HS-5 (cell line): ENCODE measurements at regions not wholly inside any gene's neighbourhood (a gene's known extent, or its start where the extent isn't known, plus 50 kb on each side); places are given as distances from the start of the nearest gene placed in this dataset.

Experiments
- DNase-seq: peaks from one replicate; pipeline ENCODE4 v3.0.0-alpha.2; 2012; ENCODE audit warnings: low read depth

DNA sequence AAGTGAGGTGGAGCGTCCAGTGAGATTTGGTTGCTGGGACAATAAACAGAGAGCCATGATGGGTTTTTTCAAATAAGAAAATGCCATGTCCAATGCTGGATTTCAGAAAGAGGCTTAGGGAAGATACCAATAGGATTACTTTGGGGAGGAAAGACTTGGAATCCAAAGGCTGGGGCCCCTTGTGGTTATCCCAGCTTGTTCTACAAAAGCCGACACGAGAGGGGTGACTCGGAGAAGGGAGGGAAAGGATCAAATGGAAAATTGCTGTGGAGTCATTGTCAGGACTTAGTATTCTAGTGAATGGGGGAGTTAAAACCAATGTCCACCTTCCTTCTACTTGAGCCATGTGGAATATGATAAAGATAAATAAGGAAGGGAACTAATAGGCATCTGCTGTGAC is 305.5 kb downstream of the SOX9 start:
- DNase-seq = no peak

DNA sequence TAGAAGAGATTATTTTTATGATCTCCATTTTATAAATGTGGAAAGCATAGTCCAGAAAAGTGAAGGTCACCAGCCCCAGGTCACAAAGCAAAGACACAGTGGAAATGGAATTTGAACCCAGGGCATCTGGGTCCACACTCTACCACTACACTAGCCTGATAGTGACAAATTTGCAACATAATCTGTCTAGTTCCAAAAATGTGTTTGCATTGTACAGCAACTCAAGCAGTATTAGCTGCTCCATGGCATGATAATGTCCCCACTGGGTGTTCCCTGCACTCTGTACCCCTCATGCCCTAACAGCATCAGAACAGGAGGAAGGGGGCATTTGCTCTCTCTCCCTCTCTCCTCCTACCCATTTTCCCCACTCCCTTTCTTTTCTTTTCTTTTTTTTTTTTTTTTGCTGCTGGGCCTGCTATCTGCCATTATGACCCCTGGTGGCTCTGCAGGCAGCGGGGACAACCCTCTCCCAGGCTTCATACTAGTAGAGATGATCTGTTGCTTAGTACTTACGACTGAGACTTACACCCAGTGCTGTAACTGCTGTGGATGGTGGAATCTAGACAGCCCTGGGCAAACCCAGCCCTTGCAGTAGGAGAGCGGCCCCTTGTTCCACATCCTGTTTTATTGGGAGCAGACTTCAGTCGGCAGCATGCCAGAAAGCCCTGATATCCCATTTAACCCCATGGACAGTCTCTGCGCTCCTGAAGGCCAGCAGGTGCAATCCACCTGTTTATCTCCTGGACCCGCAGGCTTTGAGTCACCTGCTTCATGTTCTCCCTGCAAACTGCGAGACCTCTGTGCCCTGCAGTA is 306.3 kb downstream of the SOX9 start:
- DNase-seq = no peak

DNA sequence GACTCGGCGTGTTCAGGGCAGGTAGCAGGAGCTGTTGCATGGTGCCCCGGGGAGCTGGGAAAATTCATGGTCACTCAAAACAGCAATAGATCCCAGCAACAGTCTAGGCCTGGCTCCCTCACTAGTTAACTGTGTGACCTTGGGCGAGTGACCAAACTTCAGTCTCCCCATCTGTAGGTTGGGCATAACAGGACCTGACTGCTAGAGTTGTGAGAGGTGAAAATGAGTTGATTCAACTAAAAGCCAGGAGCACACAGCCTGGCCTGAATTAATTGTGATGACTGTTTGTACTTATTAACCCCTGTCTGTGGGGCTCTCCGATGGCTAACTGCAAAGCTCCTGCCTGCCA is 306.9 kb downstream of the SOX9 start:
- no peak for DNase-seq

DNA sequence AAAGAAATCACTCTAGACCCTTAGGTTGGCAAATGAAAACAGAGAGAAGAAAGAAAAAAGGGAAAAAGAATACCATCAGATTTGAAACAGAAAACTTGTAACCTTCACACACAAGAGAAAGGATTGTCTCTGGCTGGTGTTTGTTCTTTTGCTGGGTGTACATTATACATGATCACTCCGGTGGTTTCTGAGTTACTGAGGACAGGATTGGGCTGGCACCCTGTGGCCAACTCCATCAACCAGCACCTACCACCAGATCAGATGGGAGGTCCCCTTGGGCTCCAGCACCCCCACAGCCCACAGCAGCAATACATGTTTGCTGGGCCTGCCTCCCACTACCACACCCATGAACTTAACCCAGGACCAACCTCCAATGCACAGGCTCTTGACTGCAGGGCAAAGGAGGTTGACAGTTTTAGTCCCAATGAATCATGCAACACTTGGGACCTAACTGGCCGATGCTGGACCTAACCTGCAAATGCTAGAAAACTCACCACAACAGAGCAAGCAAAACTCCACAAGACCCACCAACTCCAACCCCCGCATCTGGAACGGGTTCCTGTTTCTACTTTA is 308.3 kb downstream of the SOX9 start:
- no peak for DNase-seq

DNA sequence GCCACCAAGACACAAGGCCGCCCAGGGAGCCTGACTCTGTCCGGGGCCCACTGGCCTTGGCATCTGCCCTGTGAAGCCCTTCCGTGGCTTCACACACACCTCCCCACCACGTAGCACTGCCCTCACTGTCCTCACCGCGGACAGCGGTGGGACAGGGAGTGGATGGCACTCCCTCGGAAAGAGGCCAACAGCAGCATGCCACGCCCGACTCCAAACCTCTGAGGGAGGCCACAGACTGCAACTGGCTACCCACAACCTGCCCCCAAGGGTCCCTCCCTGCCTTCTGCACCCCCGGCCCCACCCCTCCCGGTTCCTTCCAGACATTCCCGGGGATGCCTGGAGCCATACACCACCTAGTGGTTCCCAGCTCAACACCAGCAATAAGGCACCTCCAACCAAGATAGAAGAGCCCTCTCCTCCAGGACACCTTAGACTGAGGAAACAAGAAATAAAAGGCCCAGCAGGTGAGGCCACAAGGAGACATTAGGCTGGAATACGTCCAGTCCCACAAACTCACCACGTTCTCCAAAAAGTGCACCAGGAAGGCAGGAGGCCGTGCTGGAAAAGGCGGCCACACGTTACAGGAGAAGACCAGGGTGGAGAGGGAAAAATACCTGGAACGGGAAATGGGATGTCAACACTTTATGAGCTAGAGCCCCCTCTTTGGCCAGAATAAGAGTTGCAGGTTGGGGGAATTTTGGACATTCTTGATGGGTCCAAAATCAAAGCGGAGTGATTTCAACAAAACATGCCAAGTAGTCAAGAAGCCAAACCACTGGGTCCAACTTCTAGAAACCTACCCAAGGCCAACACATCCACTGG is 310.0 kb downstream of the SOX9 start:
- no peak for DNase-seq

DNA sequence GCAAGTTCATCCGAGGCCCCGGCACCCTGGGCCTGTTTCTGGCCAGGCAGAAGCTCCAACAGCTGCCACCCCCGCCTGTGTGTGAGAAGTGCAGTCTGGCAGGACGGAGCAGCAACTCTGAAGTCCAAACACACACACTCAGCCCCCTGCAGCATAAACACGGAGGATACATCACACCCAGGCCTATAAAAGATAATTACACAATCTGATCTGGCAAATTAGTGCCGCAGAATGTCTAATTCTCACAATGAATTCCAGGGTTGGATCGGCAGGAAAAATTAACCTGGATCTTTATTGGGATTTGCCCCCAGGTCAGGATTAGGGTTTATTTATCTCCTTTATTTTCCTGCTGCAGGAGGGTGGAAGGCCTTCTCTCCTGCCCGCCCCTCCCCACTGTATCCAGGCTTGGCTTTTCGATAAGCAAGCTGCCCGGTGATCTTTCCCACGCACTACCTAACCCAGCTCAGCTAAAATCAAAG is 311.4 kb downstream of the SOX9 start:
- DNase-seq = no peak

GRCh38 chr17:72432881-72433280 is 312.1 kb downstream of the SOX9 start:
- DNase-seq = no peak

DNA sequence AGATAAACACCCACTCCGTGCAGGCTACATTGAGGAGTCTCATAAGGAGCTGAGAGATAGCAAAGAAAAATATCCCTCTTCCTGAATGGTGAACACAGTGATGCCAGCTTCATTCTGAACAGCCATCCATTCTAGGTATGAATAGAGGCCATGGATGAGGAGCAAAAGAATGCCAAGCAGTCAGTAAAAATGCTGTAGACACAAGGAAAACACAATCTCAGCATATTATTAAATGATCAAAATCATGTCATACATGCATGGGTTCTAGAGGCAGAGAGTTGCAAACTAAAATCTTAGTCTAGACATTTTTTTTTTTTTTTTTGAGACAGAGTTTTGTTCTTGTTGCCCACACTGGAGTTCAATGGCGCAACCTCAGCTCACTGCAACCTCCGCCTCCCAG is 313.0 kb downstream of the SOX9 start:
- no peak for DNase-seq

- no peak for DNase-seq
Measured at GRCh38 chr17:72434581-72434980, 313.8 kb downstream of the SOX9 start.

DNA sequence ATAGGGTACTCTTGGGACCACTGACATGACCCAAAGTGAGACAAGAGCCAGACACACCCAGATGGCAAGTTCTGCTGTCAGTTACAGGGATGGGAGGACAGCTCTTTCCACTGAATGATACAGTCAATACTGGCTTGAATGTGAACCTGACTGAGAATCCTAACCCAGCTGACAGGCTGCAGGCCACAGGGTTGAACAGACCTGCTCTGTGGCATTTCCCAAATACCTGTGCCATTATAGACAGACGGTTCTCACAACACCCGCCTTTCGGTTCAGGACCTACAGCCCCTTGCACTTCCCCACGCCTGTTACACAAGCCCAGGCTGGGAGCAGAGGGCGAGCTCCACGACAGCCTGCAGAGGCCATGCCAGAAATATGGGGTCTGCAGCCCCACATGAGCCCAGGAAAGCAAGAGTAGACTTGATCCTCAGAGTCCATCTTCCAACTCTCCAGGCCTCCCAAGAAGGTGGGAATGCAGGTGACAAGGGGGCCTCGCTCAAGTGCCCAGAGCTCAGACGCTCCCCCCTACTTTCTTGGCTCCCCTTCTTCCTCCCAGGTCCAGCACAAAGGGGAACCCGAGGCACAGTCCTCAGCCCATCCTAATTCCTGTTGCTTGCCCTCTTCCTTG is 314.3 kb downstream of the SOX9 start:
- no peak for DNase-seq

DNA sequence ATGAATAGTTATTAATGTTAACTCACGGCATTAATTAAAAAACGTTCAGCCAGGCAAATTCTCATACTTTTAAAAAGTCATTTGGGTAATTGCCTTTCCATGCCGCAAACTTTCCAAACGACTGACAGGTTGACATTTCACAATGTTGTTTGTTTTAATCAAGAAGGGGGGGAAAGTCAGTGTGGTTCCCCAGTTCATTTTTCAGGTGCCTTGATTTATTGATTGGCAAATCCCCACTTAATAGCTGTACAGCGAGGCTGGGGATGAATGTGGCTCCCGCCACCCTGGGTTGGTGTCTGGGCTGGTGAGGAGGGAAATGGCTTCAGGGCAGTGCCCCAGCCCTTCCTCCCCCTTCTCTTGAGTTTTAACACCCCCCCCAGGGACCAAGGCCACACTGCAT is 318.0 kb downstream of the SOX9 start:
- no peak for DNase-seq

DNA sequence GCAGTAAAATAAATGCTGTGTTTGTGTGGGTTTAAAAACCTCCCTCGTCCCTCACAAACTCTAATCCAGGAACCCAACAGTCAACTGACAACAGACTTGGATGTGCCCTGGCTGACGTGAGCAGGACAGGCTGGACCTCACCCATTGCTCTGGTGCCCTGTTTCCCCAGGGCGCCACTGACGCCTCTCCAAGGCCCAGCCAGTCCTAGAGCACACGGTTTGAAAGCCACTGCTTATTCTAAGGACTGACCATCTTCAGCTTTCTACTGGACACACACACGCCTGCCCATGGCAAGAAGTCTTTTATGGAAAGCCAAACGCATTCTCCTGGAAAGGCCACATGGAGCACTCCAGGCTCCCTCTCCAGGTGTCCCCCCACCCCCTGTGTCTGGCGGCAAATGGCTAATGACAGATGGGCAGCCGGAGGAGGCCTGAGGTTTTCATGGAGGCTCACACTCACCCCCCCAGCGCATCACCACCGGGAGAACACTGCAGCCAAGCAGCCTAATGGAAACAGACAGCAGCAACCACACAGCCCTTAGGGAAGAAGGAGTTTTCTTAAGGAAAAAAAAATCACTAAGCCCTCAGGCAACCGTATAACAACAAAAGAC is 319.2 kb downstream of the SOX9 start:
- DNase-seq = no peak

DNA sequence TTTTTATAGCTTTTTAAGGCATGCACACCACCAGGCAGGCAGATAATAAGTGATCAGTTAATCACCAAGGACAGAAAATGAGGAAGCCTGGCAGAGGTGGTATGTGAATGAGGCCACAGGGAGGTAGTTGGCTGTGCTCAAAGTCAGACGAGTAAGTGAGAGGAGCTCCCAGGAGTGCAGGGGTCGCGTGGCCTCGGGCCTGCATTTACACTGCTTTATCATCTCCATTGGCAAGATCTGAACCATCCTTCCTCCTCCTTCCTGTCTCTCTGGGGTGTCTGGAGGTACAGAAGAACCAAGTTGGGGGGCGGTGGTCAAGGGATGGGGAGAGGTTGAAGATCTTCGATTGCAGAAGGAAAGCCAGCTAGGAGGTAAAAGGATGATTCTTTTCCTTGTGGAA is 320.1 kb downstream of the SOX9 start:
- DNase-seq = no peak

DNA sequence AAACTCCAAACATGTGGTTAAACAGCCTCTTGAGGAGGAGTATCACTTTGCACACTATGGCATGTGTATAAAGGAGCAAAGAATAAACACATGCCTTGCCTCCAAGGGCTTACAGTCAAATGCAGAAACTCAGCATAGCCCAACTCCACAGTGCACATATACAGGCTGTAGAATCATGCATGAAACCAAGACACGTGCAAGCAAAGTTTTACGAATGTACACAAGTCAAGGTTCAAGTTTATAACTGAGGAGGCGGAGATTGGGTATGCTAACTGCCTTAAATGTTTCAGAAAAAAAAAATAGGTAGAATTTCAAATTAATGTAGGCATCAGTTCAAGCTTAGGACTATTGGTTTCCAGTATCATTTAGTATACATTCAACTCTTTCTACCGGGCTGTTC is 321.1 kb downstream of the SOX9 start:
- no peak for DNase-seq

GRCh38 chr17:72444517-72445054 is 323.8 kb downstream of the SOX9 start:
- DNase-seq = no peak

GRCh38 chr17:72445055-72445991 is 324.5 kb downstream of the SOX9 start:
- no peak for DNase-seq

- DNase-seq = no peak
Measured at GRCh38 chr17:72446118-72446517, 325.3 kb downstream of the SOX9 start.

GRCh38 chr17:72446525-72447250 is 325.9 kb downstream of the SOX9 start:
- DNase-seq = no peak

GRCh38 chr17:72447251-72447640 is 326.4 kb downstream of the SOX9 start:
- no peak for DNase-seq

DNA sequence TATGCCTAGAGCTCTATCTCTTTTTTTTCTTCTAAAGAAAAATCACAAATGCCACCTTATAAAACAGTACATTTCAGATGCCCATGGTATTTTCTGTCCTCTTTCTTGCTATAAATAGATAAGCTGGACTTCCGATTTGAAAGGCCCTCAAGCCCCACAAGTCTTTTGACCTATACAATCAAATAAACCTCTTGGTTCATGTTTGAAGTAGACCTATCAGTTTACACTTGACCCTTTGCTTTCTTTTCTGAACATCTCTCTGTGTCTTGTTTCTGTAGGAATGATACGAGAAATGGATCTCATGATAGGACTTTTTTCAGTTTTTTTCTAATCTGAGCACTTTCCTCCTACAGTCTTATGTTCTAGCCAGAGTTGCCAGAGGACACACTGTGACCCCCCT is 327.2 kb downstream of the SOX9 start:
- DNase-seq = no peak
